Upper lobe of right lung (tissue), 1 donor: ENCODE measurements at regions not wholly inside any gene's neighbourhood (a gene's known extent, or its start where the extent isn't known, plus 50 kb on each side); places are given as distances from the start of the nearest gene placed in this dataset.
A peak's percentile ranks its signal among the peaks of the same experiment; 100 is the strongest.
"Not testable (repeated sequence)": the region's sequence is repeated elsewhere in the genome, so short reads cannot be mapped to it uniquely, and the experiment has no call there.

ENCODE experiments used
- ATAC-seq: fragments of 200-7000 bp; cut with Tn5 transposase; one replicate; pipeline ENCODE4 v1.9.1; 2020; ENCODE audit warnings: mild to moderate bottlenecking, moderate library complexity
- DNase-seq: peaks from one replicate; pipeline ENCODE4 v3.0.0-alpha.2; 2020
- H3K27ac ChIP-seq: fragments of 200-600 bp; one replicate; pipeline ENCODE4 v1.8.0; 2022
- H3K27me3 ChIP-seq: fragments of 200-600 bp; one replicate; pipeline ENCODE4 v1.8.0; 2022; ENCODE audit warnings: mild to moderate bottlenecking
- H3K36me3 ChIP-seq: fragments of 200-600 bp; one replicate; pipeline ENCODE4 v1.8.0; 2022
- H3K4me1 ChIP-seq: fragments of 200-600 bp; one replicate; pipeline ENCODE4 v1.8.0; 2022
- H3K4me3 ChIP-seq: fragments of 200-600 bp; one replicate; pipeline ENCODE4 v1.8.0; 2022; ENCODE audit warnings: mild to moderate bottlenecking
- H3K9me3 ChIP-seq: fragments of 200-600 bp; one replicate; pipeline ENCODE4 v1.8.0; 2022
- CTCF ChIP-seq: fragments of 200-600 bp; IDR thresholded peaks from one replicate; pipeline ENCODE4 v1.8.0; 2022; ENCODE audit warnings: antibody characterized with exemption
- intact Hi-C: fragments of 100-400 bp; cut with DNase I; formaldehyde crosslinking; loops from one replicate; pipeline ENCODE4 v1.11.0; 2022
- donor health status: DM: no; HTN: yes; CAD: no; lungs with severe emphysema.

- H3K9me3 ChIP-seq, intact Hi-C loops, ATAC-seq, DNase-seq, H3K27ac ChIP-seq, H3K36me3 ChIP-seq, H3K27me3 ChIP-seq, H3K4me3 ChIP-seq, H3K4me1 ChIP-seq: not testable (repeated sequence)
These were observed 126.7 kb downstream of the PJA2 start for GRCh38 chr5:109283086-109283485.

- ATAC-seq = no peak
- no peak for TF ChIP-seq CTCF
- no peak for DNase-seq
- H3K4me1 ChIP-seq = no peaks in the 10 kb centered on the region
- H3K36me3 ChIP-seq = no peaks in the 10 kb centered on the region
- no peak overlapping the region for H3K27ac ChIP-seq
- H3K4me3 ChIP-seq = no peak overlapping the region
- H3K9me3 ChIP-seq = no peaks in the 10 kb centered on the region
- H3K27me3 ChIP-seq = no peaks in the 10 kb centered on the region
- intact Hi-C loops = no loop called here
These were observed 128.6 kb downstream of the PJA2 start for GRCh38 chr5:109281136-109281690.

- intact Hi-C loops = no loop called here
These were observed 131.6 kb downstream of the PJA2 start for GRCh38 chr5:109278141-109278540.

GRCh38 chr5:109275919-109276318, 133.9 kb downstream of the PJA2 start:
- no peak for DNase-seq
- H3K9me3 ChIP-seq = no peaks in the 10 kb centered on the region
- TF ChIP-seq CTCF = no peak
- no peaks in the 10 kb centered on the region for H3K4me1 ChIP-seq
- no peak overlapping the region for H3K27ac ChIP-seq
- no peak for ATAC-seq
- intact Hi-C loops = no loop called here
- H3K4me3 ChIP-seq = no peak overlapping the region
- H3K27me3 ChIP-seq = no peaks in the 10 kb centered on the region
- H3K36me3 ChIP-seq = no peaks in the 10 kb centered on the region

More at GRCh38 chr5:109278141-109278540, 131.6 kb downstream of the PJA2 start:
- Histone ChIP-seq H3K36me3 (no peaks in the 10 kb centered on the region), H3K9me3 (no peaks in the 10 kb centered on the region), H3K27me3 (no peaks in the 10 kb centered on the region), H3K4me1 (no peaks in the 10 kb centered on the region), H3K4me3 (no peak overlapping the region), H3K27ac (no peak overlapping the region)
- no peak for TF ChIP-seq CTCF
- no peak for DNase-seq
- no peak for ATAC-seq

GRCh38 chr5:109273594-109273993, 136.2 kb downstream of the PJA2 start:
- no peaks in the 10 kb centered on the region for H3K27me3 ChIP-seq
- H3K4me3 ChIP-seq = no peak overlapping the region
- H3K36me3 ChIP-seq = no peaks in the 10 kb centered on the region
- no peak for TF ChIP-seq CTCF
- no peaks in the 10 kb centered on the region for H3K9me3 ChIP-seq
- no peak for DNase-seq
- no peak for ATAC-seq
- H3K4me1 ChIP-seq = no peaks in the 10 kb centered on the region
- no peak overlapping the region for H3K27ac ChIP-seq
- intact Hi-C loops = no loop called here

GRCh38 chr5:109267283-109267682, 142.5 kb downstream of the PJA2 start:
- Histone ChIP-seq H3K27ac (no peak overlapping the region), H3K4me3 (no peak overlapping the region), H3K36me3 (no peaks in the 10 kb centered on the region), H3K4me1 (no peaks in the 10 kb centered on the region), H3K27me3 (no peaks in the 10 kb centered on the region), H3K9me3 (no peaks in the 10 kb centered on the region)
- intact Hi-C loops = no loop called here
- ATAC-seq (peak; percentile 30), DNase-seq (no peak)
- TF ChIP-seq CTCF = no peak
